ENCODE measurements at regions not wholly inside any gene's neighbourhood (a gene's known extent, or its start where the extent isn't known, plus 50 kb on each side); places are given as distances from the start of the nearest gene placed in this dataset.

GRCh38 chr1:98021126-98021525 lies 100.3 kb upstream of the DPYD start:
- DNase-seq (no peak), ATAC-seq (ENCODE audit: insufficient read depth, low FRiP score) (no peak)
- Histone ChIP-seq H3K27ac (ENCODE audit: low read depth in 1 of 2, low read length in 1 of 2) (no peak overlapping the region), H3K4me1 (ENCODE audit: control insufficient read depth in 5 of 5, insufficient read depth in 5 of 5, low read length in 5 of 5) (no peaks in the 10 kb centered on the region), H3K9me3 (ENCODE audit: control insufficient read depth in 4 of 4, insufficient read depth in 3 of 4, low read length in 3 of 4) (no peaks in the 10 kb centered on the region), H3K9ac (ENCODE audit: insufficient read depth in 1 of 2, low read length in 2 of 2) (no peak overlapping the region), H3K27me3 (ENCODE audit: control insufficient read depth in 3 of 3, insufficient read depth in 3 of 3, low read length in 2 of 3) (no peaks in the 10 kb centered on the region), H3K4me3 (no peak overlapping the region), H3K36me3 (ENCODE audit: control insufficient read depth in 4 of 4, insufficient read depth in 4 of 4, low read length in 4 of 4) (no peaks in the 10 kb centered on the region)
- 87 to 95% methylated on average over 3 of the region's 3 CpGs for WGBS, 2 donors
- no peak for TF ChIP-seq CTCF (IDR thresholded peaks at IDR 0.05; ENCODE audit: control extremely low read depth, extremely low read depth)

- DNase-seq (no peak), ATAC-seq (ENCODE audit: insufficient read depth, low FRiP score) (no peak)
- Histone ChIP-seq H3K27me3 (ENCODE audit: control insufficient read depth in 3 of 3, insufficient read depth in 3 of 3, low read length in 2 of 3) (no peaks in the 10 kb centered on the region), H3K9me3 (ENCODE audit: control insufficient read depth in 4 of 4, insufficient read depth in 3 of 4, low read length in 3 of 4) (no peaks in the 10 kb centered on the region), H3K36me3 (ENCODE audit: control insufficient read depth in 4 of 4, insufficient read depth in 4 of 4, low read length in 4 of 4) (no peaks in the 10 kb centered on the region), H3K4me3 (no peak overlapping the region), H3K27ac (ENCODE audit: low read depth in 1 of 2, low read length in 1 of 2) (no peak overlapping the region), H3K9ac (ENCODE audit: insufficient read depth in 1 of 2, low read length in 2 of 2) (no peak overlapping the region), H3K4me1 (ENCODE audit: control insufficient read depth in 5 of 5, insufficient read depth in 5 of 5, low read length in 5 of 5) (no peaks in the 10 kb centered on the region)
- TF ChIP-seq CTCF (IDR thresholded peaks at IDR 0.05; ENCODE audit: control extremely low read depth, extremely low read depth) = no peak
- 49 to 58% methylated on average over 2 of the region's 2 CpGs for WGBS, 2 donors
Measured at GRCh38 chr1:98019747-98020146, 98.9 kb upstream of the DPYD start.

GRCh38 chr1:98018074-98018473 lies 97.2 kb upstream of the DPYD start:
- 63 to 86% methylated on average over 2 of the region's 2 CpGs for WGBS, 2 donors
- no peak overlapping the region for H3K9ac ChIP-seq (ENCODE audit: insufficient read depth in 1 of 2, low read length in 2 of 2)
- no peaks in the 10 kb centered on the region for H3K27me3 ChIP-seq (ENCODE audit: control insufficient read depth in 3 of 3, insufficient read depth in 3 of 3, low read length in 2 of 3)
- no peak overlapping the region for H3K4me3 ChIP-seq
- ATAC-seq (ENCODE audit: insufficient read depth, low FRiP score) = no peak
- no peaks in the 10 kb centered on the region for H3K9me3 ChIP-seq (ENCODE audit: control insufficient read depth in 4 of 4, insufficient read depth in 3 of 4, low read length in 3 of 4)
- no peak overlapping the region for H3K27ac ChIP-seq (ENCODE audit: low read depth in 1 of 2, low read length in 1 of 2)
- no peak for TF ChIP-seq CTCF (IDR thresholded peaks at IDR 0.05; ENCODE audit: control extremely low read depth, extremely low read depth)
- H3K36me3 ChIP-seq (ENCODE audit: control insufficient read depth in 4 of 4, insufficient read depth in 4 of 4, low read length in 4 of 4) = no peaks in the 10 kb centered on the region
- H3K4me1 ChIP-seq (ENCODE audit: control insufficient read depth in 5 of 5, insufficient read depth in 5 of 5, low read length in 5 of 5) = no peaks in the 10 kb centered on the region
- no peak for DNase-seq

- no peak for ATAC-seq (ENCODE audit: insufficient read depth, low FRiP score)
- H3K36me3 ChIP-seq (ENCODE audit: control insufficient read depth in 4 of 4, insufficient read depth in 4 of 4, low read length in 4 of 4) = no peaks in the 10 kb centered on the region
- H3K27me3 ChIP-seq (ENCODE audit: control insufficient read depth in 3 of 3, insufficient read depth in 3 of 3, low read length in 2 of 3) = no peaks in the 10 kb centered on the region
- no peak overlapping the region for H3K27ac ChIP-seq (ENCODE audit: low read depth in 1 of 2, low read length in 1 of 2)
- no peaks in the 10 kb centered on the region for H3K9me3 ChIP-seq (ENCODE audit: control insufficient read depth in 4 of 4, insufficient read depth in 3 of 4, low read length in 3 of 4)
- H3K4me3 ChIP-seq = no peak overlapping the region
- H3K9ac ChIP-seq (ENCODE audit: insufficient read depth in 1 of 2, low read length in 2 of 2) = no peak overlapping the region
- no peak for DNase-seq
- no peaks in the 10 kb centered on the region for H3K4me1 ChIP-seq (ENCODE audit: control insufficient read depth in 5 of 5, insufficient read depth in 5 of 5, low read length in 5 of 5)
- no peak for TF ChIP-seq CTCF (IDR thresholded peaks at IDR 0.05; ENCODE audit: control extremely low read depth, extremely low read depth)
Measured at GRCh38 chr1:98017184-98017583, 96.3 kb upstream of the DPYD start.
